Fibroblast of mammary gland (primary cell): ENCODE measurements at regions not wholly inside any gene's neighbourhood (a gene's known extent, or its start where the extent isn't known, plus 50 kb on each side); places are given as distances from the start of the nearest gene placed in this dataset.

ENCODE experiments used
- DNase-seq: peaks from one replicate; pipeline ENCODE4 v3.0.0-alpha.2; 2010; ENCODE audit warnings: low read depth
- H3K4me3 ChIP-seq: 2 replicates; pipeline ENCODE4 v1.5.1; 2011; ENCODE audit warnings: low read depth, mild to moderate bottlenecking, low read length, moderate library complexity; ENCODE audit not compliant: control insufficient read depth
- TF ChIP-seq, protein P1 (sequence below): conservative IDR thresholded peaks from 2 replicates; pipeline ENCODE4 v1.5.1; 2011; ENCODE audit warnings: low read depth, low read length, inconsistent platforms; ENCODE audit not compliant: control insufficient read depth, insufficient read depth

DNA sequence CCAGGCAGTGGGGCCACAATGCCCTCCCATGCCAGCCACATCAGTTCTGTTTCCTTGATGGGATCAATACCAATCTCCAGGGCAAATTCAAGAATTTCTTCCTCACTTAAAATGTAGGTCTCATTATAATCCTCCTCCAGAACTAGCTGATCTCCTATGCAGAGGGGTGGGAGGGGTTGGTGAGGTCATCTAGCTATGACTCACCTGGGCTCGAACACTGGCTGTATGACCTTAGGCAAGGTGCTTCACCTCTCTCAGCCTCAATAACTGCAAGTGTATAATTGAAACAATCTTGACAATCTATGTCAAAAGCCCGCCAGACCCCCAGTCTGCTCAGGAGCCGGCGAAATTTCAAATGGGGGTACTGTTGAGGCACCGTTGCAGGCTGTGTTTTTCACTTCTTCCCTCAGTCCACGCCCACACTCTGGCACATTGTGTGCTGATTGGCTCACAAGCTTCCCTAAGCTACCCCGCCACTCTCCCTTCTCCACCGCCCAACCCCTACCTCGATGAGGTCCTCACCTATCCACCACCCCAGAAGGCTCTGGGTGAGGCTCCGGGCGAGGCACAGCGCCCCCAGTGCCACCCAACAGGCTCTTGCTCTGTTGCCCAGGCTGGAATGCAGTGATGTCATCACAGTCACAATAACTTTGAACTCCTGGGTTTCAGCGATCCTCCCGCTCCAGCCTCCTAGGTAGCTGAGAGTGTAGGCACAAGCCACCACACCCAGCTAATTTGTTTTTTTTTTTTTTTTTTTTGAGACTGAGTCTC lies 70.5 kb downstream of the ZNF22 start:
- no peak for DNase-seq
- TF ChIP-seq, protein P1, sequence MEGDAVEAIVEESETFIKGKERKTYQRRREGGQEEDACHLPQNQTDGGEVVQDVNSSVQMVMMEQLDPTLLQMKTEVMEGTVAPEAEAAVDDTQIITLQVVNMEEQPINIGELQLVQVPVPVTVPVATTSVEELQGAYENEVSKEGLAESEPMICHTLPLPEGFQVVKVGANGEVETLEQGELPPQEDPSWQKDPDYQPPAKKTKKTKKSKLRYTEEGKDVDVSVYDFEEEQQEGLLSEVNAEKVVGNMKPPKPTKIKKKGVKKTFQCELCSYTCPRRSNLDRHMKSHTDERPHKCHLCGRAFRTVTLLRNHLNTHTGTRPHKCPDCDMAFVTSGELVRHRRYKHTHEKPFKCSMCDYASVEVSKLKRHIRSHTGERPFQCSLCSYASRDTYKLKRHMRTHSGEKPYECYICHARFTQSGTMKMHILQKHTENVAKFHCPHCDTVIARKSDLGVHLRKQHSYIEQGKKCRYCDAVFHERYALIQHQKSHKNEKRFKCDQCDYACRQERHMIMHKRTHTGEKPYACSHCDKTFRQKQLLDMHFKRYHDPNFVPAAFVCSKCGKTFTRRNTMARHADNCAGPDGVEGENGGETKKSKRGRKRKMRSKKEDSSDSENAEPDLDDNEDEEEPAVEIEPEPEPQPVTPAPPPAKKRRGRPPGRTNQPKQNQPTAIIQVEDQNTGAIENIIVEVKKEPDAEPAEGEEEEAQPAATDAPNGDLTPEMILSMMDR = no peak
- no peak overlapping the region for H3K4me3 ChIP-seq

DNA sequence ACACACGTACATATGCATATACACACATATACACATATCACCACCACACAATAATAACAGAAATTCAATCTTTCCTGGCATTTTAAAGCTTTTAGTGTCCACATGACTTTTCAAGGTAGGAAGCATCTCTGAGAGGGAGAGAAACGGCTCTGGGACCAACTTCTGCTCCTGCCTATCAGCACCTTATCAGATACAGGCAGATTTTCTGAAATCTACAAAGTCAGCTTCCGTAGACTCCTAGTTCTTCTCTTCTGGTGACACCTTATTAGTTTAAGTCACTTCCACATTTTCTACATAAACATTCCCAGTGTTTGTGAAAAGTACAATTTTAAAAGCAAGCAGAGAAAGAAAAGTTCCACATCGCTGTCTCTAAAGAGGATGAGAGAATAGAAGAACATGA lies 74.5 kb downstream of the ZNF22 start:
- no peak overlapping the region for H3K4me3 ChIP-seq
- TF ChIP-seq, protein P1 = no peak
- DNase-seq = no peak

DNA sequence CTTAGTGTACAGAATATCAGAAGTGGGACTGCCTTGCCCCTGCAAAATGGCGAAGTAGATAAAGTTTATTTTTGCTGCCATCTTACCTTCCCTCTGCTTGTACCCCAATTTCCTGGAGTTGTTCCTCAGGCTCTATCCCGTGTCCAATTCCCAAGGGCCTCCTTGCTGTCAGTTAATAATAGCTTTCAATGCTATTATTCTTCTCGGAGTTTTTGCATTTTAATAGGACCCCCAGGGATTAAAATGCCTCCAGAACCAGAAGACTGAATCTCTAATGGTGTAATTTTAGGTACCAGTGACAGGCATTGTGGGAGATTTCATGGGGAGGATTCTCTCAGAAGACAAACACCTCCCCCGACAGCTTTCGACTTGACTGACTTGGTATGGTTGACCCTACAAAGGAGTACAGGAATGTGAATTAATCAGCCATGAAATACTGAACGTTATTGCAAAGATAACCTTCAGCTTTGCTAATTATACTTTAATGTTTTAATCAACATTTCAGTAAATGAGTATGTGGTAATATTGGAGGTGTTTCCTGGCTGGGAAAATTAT lies 75.2 kb downstream of the ZNF22 start:
- TF ChIP-seq, protein P1 = no peak
- DNase-seq = no peak
- H3K4me3 ChIP-seq = no peak overlapping the region

DNA sequence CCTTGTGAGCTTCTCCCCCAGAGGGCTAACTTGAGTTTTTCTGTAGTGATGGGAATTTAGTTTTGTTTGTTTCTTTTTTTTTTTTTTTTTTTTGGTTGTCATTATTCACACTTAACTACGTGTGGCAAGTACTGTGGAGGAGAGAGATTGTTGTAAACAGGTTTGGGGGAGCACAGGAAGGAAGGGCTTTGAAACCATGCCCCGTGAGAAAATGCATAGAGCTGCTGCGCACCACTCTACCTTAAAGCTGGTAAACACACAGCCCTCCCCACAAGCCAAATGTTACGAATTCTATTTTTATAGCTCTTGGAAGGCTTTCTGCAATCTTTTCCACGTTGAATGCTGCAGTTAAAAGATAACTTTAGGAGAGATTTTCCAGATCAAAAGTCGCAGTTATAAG lies 76.2 kb downstream of the ZNF22 start:
- no peak overlapping the region for H3K4me3 ChIP-seq
- no peak for DNase-seq
- TF ChIP-seq, protein P1 = no peak

DNA sequence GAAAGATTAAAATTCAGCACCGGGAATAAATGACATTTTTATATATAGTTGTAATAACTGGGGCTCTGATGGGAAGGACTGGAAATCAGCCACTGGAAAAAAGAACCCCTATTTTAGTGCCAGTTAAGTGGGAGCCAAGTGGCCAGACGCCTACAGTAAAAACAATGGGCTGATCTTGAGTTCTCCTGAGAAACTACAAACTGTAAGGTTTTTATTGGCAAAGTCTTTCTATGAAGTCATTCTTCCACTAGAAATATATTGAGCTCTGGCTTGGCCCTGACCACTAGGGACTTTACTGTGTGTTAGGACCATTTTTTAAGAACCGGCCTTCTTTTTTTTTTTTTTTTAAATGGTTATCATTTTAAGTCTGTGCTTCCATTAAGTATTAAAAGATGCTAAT lies 79.6 kb downstream of the ZNF22 start:
- no peak overlapping the region for H3K4me3 ChIP-seq
- DNase-seq = no peak
- TF ChIP-seq, protein P1 = no peak

DNA sequence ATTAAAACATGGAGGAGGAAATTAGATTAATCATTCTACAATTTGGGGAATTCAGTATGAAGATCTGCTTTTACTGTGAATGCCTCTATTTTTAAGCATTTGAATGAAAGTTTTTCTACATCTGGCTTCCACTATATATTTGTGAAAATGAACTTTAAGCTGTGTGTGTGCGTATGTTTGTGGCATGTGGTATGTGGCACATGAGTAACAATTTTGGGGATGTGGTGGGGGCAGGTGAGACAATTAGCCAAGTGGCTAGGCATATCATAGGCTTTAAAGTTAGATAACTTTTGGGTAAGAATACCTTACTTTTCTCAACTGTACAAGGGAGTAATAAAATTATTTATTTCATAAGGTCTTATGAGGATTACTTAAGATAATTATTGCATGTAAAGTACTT lies 81.5 kb downstream of the ZNF22 start:
- no peak overlapping the region for H3K4me3 ChIP-seq
- no peak for DNase-seq
- TF ChIP-seq, protein P1 = no peak
